Liver (tissue), 8 donors: ENCODE measurements at regions not wholly inside any gene's neighbourhood (a gene's known extent, or its start where the extent isn't known, plus 50 kb on each side); places are given as distances from the start of the nearest gene placed in this dataset.

Experiments
- DNase-seq: peaks from one replicate; pipeline ENCODE4 v3.0.0-alpha.2; 2017; ENCODE audit warnings: low spot score
- H3K27ac ChIP-seq, 2 donors: one replicate each; pipeline ENCODE4 v1.7.0; 2013; ENCODE audit warnings: inconsistent platforms in 2 of 2, low read length in 2 of 2, control low read depth in 1 of 2, low read depth in 1 of 2, mild to moderate bottlenecking in 1 of 2
- H3K27me3 ChIP-seq, 4 donors: one replicate each; pipeline versions ENCODE4 v1.6.1 to v1.7.0; 2013; ENCODE audit warnings: low read length in 3 of 4, inconsistent platforms in 1 of 4, mild to moderate bottlenecking in 1 of 4, moderate library complexity in 1 of 4; ENCODE audit not compliant: control insufficient read depth in 4 of 4, insufficient read depth in 4 of 4
- H3K36me3 ChIP-seq, 4 donors: one replicate each; pipeline versions ENCODE4 v1.6.1 to v1.7.0; 2013; ENCODE audit warnings: low read length in 3 of 4, mild to moderate bottlenecking in 3 of 4, low read depth in 1 of 4, moderate library complexity in 1 of 4; ENCODE audit not compliant: control insufficient read depth in 4 of 4, insufficient read depth in 3 of 4
- H3K4me1 ChIP-seq, 4 donors: one replicate each; pipeline versions ENCODE4 v1.6.1 to v1.7.0; 2013; ENCODE audit warnings: low read length in 3 of 4, mild to moderate bottlenecking in 3 of 4, moderate library complexity in 1 of 4; ENCODE audit not compliant: control insufficient read depth in 4 of 4, insufficient read depth in 4 of 4
- H3K4me3 ChIP-seq, 3 donors: one replicate each; pipeline versions ENCODE4 v1.6.1 to v1.7.0; 2013; ENCODE audit warnings: low read length in 3 of 3, control low read depth in 1 of 3, low read depth in 1 of 3, mild to moderate bottlenecking in 1 of 3
- H3K9ac ChIP-seq, 2 donors: one replicate each; pipeline ENCODE4 v1.7.0; 2013; ENCODE audit warnings: low read length in 2 of 2, mild to moderate bottlenecking in 2 of 2, moderate library complexity in 2 of 2, control low read depth in 1 of 2, low read depth in 1 of 2
- H3K9me3 ChIP-seq, 4 donors: one replicate each; pipeline versions ENCODE4 v1.6.1 to v1.7.0; 2013; ENCODE audit warnings: low read length in 3 of 4; ENCODE audit not compliant: control insufficient read depth in 4 of 4
- EGR1 ChIP-seq, 2 donors: IDR thresholded peaks; 2 replicates each; pipeline ENCODE4 v1.6.1; 2016 to 2018; ENCODE audit warnings: antibody characterized with exemption in 2 of 2, low read depth in 2 of 2
- FOXA1 ChIP-seq: IDR thresholded peaks from 2 replicates; pipeline ENCODE4 v1.6.1; 2016; ENCODE audit warnings: antibody characterized with exemption
- FOXA2 ChIP-seq: IDR thresholded peaks from 2 replicates; pipeline ENCODE4 v1.6.1; 2016; ENCODE audit warnings: antibody characterized with exemption
- GABPA ChIP-seq, 2 donors: IDR thresholded peaks in 1 of 2; conservative IDR thresholded peaks in 1 of 2; 2 replicates each; pipeline ENCODE4 v1.6.1; 2016; ENCODE audit warnings: antibody characterized with exemption in 2 of 2, mild to moderate bottlenecking in 1 of 2, moderate library complexity in 1 of 2
- JUND ChIP-seq, 2 donors: IDR thresholded peaks; 2 replicates each; pipeline ENCODE4 v1.6.1; 2016; ENCODE audit warnings: antibody characterized with exemption in 2 of 2
- MAX ChIP-seq: IDR thresholded peaks from 2 replicates; pipeline ENCODE4 v1.6.1; 2016; ENCODE audit warnings: antibody characterized with exemption
- NR2F2 ChIP-seq: IDR thresholded peaks from 2 replicates; pipeline ENCODE4 v1.6.1; 2016; ENCODE audit warnings: antibody characterized with exemption
- RAD21 ChIP-seq, 2 donors: IDR thresholded peaks; 2 replicates each; pipeline ENCODE4 v1.6.1; 2016; ENCODE audit warnings: antibody characterized with exemption in 2 of 2, mild to moderate bottlenecking in 2 of 2
- RXRA ChIP-seq, 2 donors: IDR thresholded peaks; 2 replicates each; pipeline ENCODE4 v1.6.1; 2017 to 2018; ENCODE audit warnings: antibody characterized with exemption in 2 of 2, mild to moderate bottlenecking in 1 of 2
- SP1 ChIP-seq: IDR thresholded peaks from 2 replicates; pipeline ENCODE4 v1.6.1; 2018; ENCODE audit warnings: antibody characterized with exemption, mild to moderate bottlenecking
- TAF1 ChIP-seq: conservative IDR thresholded peaks from 2 replicates; pipeline ENCODE4 v1.6.1; 2016; ENCODE audit warnings: antibody characterized with exemption, mild to moderate bottlenecking
- WGBS: extraction: QIAGEN DNeasy Blood & Tissue Kit; methylation state at CpG from one replicate; pipeline ENCODE4 v1.1.7; 2013; 5-methylcytosine and 5-hydroxymethylcytosine counted together
- TF ChIP-seq, protein P1 (sequence below): IDR thresholded peaks from 2 replicates; pipeline ENCODE4 v1.6.1; 2016; ENCODE audit warnings: antibody characterized with exemption, mild to moderate bottlenecking
- TF ChIP-seq, protein P2 (sequence below): fragments of 150-350 bp; IDR thresholded peaks from 2 replicates; pipeline ENCODE4 v1.5.1; 2017; ENCODE audit warnings: improper control_type of control experiment, low read depth, low read length; ENCODE audit not compliant: missing input control
- donor health status: healthy.
- donor health status: healthy.
- donor health status: healthy.
- donor health status: healthy.
- donor health status: healthy.

- TF ChIP-seq RXRA (IDR thresholded peaks at IDR 0.05) = no peak
Observed at GRCh38 chr15:77688266-77688665, 55.6 kb upstream of the LINGO1 start (continued).

GRCh38 chr15:77685082-77685815, 52.5 kb upstream of the LINGO1 start:
- no peaks in the 10 kb centered on the region for H3K4me1 ChIP-seq
- peaks cover 0 to 7% (median 0%) of the 10 kb centered on the region in 4 donors for H3K27me3 ChIP-seq
- TF ChIP-seq FOXA2 = no peak
- TF ChIP-seq, protein P1, sequence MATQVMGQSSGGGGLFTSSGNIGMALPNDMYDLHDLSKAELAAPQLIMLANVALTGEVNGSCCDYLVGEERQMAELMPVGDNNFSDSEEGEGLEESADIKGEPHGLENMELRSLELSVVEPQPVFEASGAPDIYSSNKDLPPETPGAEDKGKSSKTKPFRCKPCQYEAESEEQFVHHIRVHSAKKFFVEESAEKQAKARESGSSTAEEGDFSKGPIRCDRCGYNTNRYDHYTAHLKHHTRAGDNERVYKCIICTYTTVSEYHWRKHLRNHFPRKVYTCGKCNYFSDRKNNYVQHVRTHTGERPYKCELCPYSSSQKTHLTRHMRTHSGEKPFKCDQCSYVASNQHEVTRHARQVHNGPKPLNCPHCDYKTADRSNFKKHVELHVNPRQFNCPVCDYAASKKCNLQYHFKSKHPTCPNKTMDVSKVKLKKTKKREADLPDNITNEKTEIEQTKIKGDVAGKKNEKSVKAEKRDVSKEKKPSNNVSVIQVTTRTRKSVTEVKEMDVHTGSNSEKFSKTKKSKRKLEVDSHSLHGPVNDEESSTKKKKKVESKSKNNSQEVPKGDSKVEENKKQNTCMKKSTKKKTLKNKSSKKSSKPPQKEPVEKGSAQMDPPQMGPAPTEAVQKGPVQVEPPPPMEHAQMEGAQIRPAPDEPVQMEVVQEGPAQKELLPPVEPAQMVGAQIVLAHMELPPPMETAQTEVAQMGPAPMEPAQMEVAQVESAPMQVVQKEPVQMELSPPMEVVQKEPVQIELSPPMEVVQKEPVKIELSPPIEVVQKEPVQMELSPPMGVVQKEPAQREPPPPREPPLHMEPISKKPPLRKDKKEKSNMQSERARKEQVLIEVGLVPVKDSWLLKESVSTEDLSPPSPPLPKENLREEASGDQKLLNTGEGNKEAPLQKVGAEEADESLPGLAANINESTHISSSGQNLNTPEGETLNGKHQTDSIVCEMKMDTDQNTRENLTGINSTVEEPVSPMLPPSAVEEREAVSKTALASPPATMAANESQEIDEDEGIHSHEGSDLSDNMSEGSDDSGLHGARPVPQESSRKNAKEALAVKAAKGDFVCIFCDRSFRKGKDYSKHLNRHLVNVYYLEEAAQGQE = no peak
- TF ChIP-seq JUND (IDR thresholded peaks at IDR 0.05) = no peak
- no peak for TF ChIP-seq NR2F2
- TF ChIP-seq RXRA (IDR thresholded peaks at IDR 0.05) = no peak
- TF ChIP-seq GABPA (IDR thresholded peaks at IDR 0.05 in 1 of 2, conservative IDR thresholded peaks at IDR 0.05 in 1 of 2) = no peak
- TF ChIP-seq MAX = no peak
- TF ChIP-seq RAD21 (IDR thresholded peaks at IDR 0.05) = no peak
- no peak for TF ChIP-seq EGR1 (IDR thresholded peaks at IDR 0.05; ENCODE audit: low read depth in 2 of 2)
- H3K36me3 ChIP-seq = no peaks in the 10 kb centered on the region
- no peak overlapping the region for H3K4me3 ChIP-seq
- H3K9me3 ChIP-seq = peaks cover 0 to 2% (median 0%) of the 10 kb centered on the region in 4 donors
- H3K27ac ChIP-seq = no peak overlapping the region
- no peak for DNase-seq
- H3K9ac ChIP-seq = no peak overlapping the region
- 84% methylated on average over 7 of the region's 7 CpGs for WGBS

GRCh38 chr15:77684341-77685081, 51.8 kb upstream of the LINGO1 start:
- DNase-seq = no peak
- Histone ChIP-seq H3K4me1 (no peaks in the 10 kb centered on the region), H3K9me3 (peaks cover 0 to 2% (median 0%) of the 10 kb centered on the region in 4 donors), H3K9ac (no peak overlapping the region), H3K27me3 (peaks cover 0 to 7% (median 0%) of the 10 kb centered on the region in 4 donors), H3K4me3 (no peak overlapping the region), H3K27ac (no peak overlapping the region), H3K36me3 (no peaks in the 10 kb centered on the region)
- TF ChIP-seq TAF1 (no peak), EGR1 (IDR thresholded peaks at IDR 0.05; ENCODE audit: low read depth in 2 of 2) (no peak), FOXA2 (no peak), SP1 (no peak), GABPA (IDR thresholded peaks at IDR 0.05 in 1 of 2, conservative IDR thresholded peaks at IDR 0.05 in 1 of 2) (no peak), NR2F2 (no peak), FOXA1 (no peak), JUND (IDR thresholded peaks at IDR 0.05) (no peak)
- TF ChIP-seq, protein P2, sequence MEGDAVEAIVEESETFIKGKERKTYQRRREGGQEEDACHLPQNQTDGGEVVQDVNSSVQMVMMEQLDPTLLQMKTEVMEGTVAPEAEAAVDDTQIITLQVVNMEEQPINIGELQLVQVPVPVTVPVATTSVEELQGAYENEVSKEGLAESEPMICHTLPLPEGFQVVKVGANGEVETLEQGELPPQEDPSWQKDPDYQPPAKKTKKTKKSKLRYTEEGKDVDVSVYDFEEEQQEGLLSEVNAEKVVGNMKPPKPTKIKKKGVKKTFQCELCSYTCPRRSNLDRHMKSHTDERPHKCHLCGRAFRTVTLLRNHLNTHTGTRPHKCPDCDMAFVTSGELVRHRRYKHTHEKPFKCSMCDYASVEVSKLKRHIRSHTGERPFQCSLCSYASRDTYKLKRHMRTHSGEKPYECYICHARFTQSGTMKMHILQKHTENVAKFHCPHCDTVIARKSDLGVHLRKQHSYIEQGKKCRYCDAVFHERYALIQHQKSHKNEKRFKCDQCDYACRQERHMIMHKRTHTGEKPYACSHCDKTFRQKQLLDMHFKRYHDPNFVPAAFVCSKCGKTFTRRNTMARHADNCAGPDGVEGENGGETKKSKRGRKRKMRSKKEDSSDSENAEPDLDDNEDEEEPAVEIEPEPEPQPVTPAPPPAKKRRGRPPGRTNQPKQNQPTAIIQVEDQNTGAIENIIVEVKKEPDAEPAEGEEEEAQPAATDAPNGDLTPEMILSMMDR = no peak
- WGBS = 79% methylated on average over 7 of the region's 7 CpGs
